Breast epithelium (tissue), 3 donors: ENCODE measurements at regions not wholly inside any gene's neighbourhood (a gene's known extent, or its start where the extent isn't known, plus 50 kb on each side); places are given as distances from the start of the nearest gene placed in this dataset.

ENCODE experiments used
- POLR2A ChIP-seq: fragments of 450-650 bp; IDR thresholded peaks from one replicate; pipeline ENCODE4 v1.6.1; 2016; ENCODE audit warnings: antibody characterized with exemption, mild to moderate bottlenecking, moderate library complexity
- POLR2AphosphoS5 ChIP-seq, 3 donors: sonication (generic); formaldehyde crosslinking; IDR thresholded peaks; one replicate each; pipeline ENCODE4 v1.6.1; 2017; ENCODE audit warnings: antibody characterized with exemption in 3 of 3
- TF ChIP-seq, protein P1 (sequence below), 3 donors: fragments of 450-650 bp; IDR thresholded peaks; one replicate each; pipeline ENCODE4 v1.5.1; 2016 to 2017; ENCODE audit warnings: antibody characterized with exemption in 3 of 3, mild to moderate bottlenecking in 3 of 3, moderate library complexity in 3 of 3

- TF ChIP-seq, protein P1, sequence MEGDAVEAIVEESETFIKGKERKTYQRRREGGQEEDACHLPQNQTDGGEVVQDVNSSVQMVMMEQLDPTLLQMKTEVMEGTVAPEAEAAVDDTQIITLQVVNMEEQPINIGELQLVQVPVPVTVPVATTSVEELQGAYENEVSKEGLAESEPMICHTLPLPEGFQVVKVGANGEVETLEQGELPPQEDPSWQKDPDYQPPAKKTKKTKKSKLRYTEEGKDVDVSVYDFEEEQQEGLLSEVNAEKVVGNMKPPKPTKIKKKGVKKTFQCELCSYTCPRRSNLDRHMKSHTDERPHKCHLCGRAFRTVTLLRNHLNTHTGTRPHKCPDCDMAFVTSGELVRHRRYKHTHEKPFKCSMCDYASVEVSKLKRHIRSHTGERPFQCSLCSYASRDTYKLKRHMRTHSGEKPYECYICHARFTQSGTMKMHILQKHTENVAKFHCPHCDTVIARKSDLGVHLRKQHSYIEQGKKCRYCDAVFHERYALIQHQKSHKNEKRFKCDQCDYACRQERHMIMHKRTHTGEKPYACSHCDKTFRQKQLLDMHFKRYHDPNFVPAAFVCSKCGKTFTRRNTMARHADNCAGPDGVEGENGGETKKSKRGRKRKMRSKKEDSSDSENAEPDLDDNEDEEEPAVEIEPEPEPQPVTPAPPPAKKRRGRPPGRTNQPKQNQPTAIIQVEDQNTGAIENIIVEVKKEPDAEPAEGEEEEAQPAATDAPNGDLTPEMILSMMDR (IDR thresholded peaks at IDR 0.05), result no peak
- no peak for TF ChIP-seq POLR2A
- no peak for TF ChIP-seq POLR2AphosphoS5 (IDR thresholded peaks at IDR 0.05)
These were observed 600.9 kb upstream of the NRP1 start for GRCh38 chr10:33935350-33935749.
